GM18873 (cell line): ENCODE measurements at regions not wholly inside any gene's neighbourhood (a gene's known extent, or its start where the extent isn't known, plus 50 kb on each side); places are given as distances from the start of the nearest gene placed in this dataset.

Experiments
- ATAC-seq: cut with Tn5 transposase; IDR thresholded peaks from one replicate; pipeline ENCODE4 v1.9.1; 2021; ENCODE audit warnings: mild to moderate bottlenecking, moderate library complexity, moderate number of reproducible peaks; ENCODE audit not compliant: unreplicated experiment, low FRiP score

GRCh38 chr12:66837311-66837627 lies 158.4 kb upstream of the GRIP1 start:
- ATAC-seq: no peak

GRCh38 chr12:66838366-66838765 lies 159.5 kb upstream of the GRIP1 start:
- no peak for ATAC-seq

GRCh38 chr12:66848967-66849366 lies 170.1 kb upstream of the GRIP1 start:
- no peak for ATAC-seq

GRCh38 chr12:66851134-66851533 lies 172.3 kb upstream of the GRIP1 start:
- ATAC-seq: no peak

GRCh38 chr12:66852091-66852490 lies 173.2 kb upstream of the GRIP1 start:
- ATAC-seq: no peak

- ATAC-seq: no peak
These were observed 173.9 kb upstream of the GRIP1 start for GRCh38 chr12:66852765-66853164.

- ATAC-seq: no peak
These were observed 181.0 kb upstream of the GRIP1 start for GRCh38 chr12:66859751-66860440.

- ATAC-seq: no peak
These were observed 182.2 kb upstream of the GRIP1 start for GRCh38 chr12:66860752-66861750.

- ATAC-seq: no peak
These were observed 183.6 kb upstream of the GRIP1 start for GRCh38 chr12:66862356-66862985.

- ATAC-seq: no peak
These were observed 184.4 kb upstream of the GRIP1 start for GRCh38 chr12:66863276-66863675.

GRCh38 chr12:66877925-66878324 lies 199.0 kb upstream of the GRIP1 start:
- ATAC-seq: no peak

- no peak for ATAC-seq
These were observed 200.5 kb upstream of the GRIP1 start for GRCh38 chr12:66879409-66879808.

GRCh38 chr12:66881386-66881785 lies 202.5 kb upstream of the GRIP1 start:
- ATAC-seq: no peak

GRCh38 chr12:66884091-66884490 lies 205.2 kb upstream of the GRIP1 start:
- no peak for ATAC-seq

- ATAC-seq: no peak
These were observed 206.4 kb upstream of the GRIP1 start for GRCh38 chr12:66885115-66885875.

- ATAC-seq: no peak
These were observed 217.9 kb upstream of the GRIP1 start for GRCh38 chr12:66896797-66897196.

GRCh38 chr12:66898700-66899469 lies 220.0 kb upstream of the GRIP1 start:
- ATAC-seq: no peak

GRCh38 chr12:66899588-66899987 lies 220.7 kb upstream of the GRIP1 start:
- ATAC-seq: no peak

- no peak for ATAC-seq
These were observed 221.7 kb upstream of the GRIP1 start for GRCh38 chr12:66900616-66901015.
